SK-N-MC (cell line): ENCODE measurements at regions not wholly inside any gene's neighbourhood (a gene's known extent, or its start where the extent isn't known, plus 50 kb on each side); places are given as distances from the start of the nearest gene placed in this dataset.

Experiments
- EZH2 ChIP-seq: fragments of 200-600 bp; sonication (generic); IDR thresholded peaks from one replicate; pipeline ENCODE4 v1.6.1; 2017; ENCODE audit warnings: antibody characterized with exemption
- FOXP2 ChIP-seq: optimal IDR thresholded peaks from 2 replicates; pipeline ENCODE3; 2011; ENCODE audit warnings: mild to moderate bottlenecking, moderate library complexity; ENCODE audit not compliant: insufficient read depth; ENCODE audit errors: extremely low read length, control extremely low read depth
- POLR2AphosphoS5 ChIP-seq: IDR thresholded peaks from 2 replicates; pipeline ENCODE4 v1.6.1; 2012; ENCODE audit warnings: mild to moderate bottlenecking, low read depth, low read length, borderline replicate concordance

DNA sequence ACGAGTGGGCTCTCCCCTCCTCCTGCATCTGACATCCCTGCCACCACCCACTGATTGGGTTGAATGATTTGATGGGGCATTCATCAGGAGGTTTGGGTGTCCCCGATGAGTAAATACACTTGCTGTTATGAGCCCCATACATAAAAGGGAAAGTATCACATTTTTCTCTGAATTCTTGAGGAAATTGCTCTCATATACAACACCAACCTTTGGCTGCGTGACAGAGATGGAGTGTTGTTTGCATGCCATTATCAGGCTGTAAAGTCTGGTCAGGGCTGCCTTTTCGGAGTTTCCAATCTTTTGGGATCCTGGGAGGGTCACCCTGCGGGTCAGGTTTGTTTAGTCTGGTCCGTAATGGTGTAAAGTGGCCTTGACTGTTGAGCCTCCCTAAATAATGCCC lies 227.9 kb upstream of the SPRED2 start:
- TF ChIP-seq POLR2AphosphoS5 (no peak), EZH2 (no peak), FOXP2 (no peak)
